Endothelial cell of umbilical vein (primary cell): ENCODE measurements at regions not wholly inside any gene's neighbourhood (a gene's known extent, or its start where the extent isn't known, plus 50 kb on each side); places are given as distances from the start of the nearest gene placed in this dataset.
A peak's percentile ranks its signal among the peaks of the same experiment; 100 is the strongest.

ENCODE experiments used
- BruUV-seq: library from RNA; stranded (reverse); fragments of 400-500 nt; replicated peaks from 2 replicates; lab custom pipeline; 2021; lab: Mats Ljungman, UMichigan
- CTCF ChIA-PET: fragments of 300-600, 350-600 bp; sonication (Branson Sonifier 250); formaldehyde crosslinking; loops from one replicate; lab custom pipeline; 2021; ENCODE audit warnings: antibody characterized with exemption, inconsistent platforms; lab: Charles Lee
- POLR2A ChIA-PET: fragments of 300-600, 350-600 bp; sonication (Branson Sonifier 250); formaldehyde crosslinking; loops from one replicate; lab custom pipeline; 2021; ENCODE audit warnings: antibody characterized with exemption, inconsistent platforms; lab: Charles Lee
- DNase-seq: peaks from one replicate; pipeline ENCODE4 v3.0.0-alpha.2; 2011; ENCODE audit warnings: low read depth, low spot score
- FAIRE-seq: peaks from 2 replicates; lab custom pipeline; 2011; peaks lifted over from hg19 to GRCh38; lab: Jason Lieb, UNC
- H2AFZ ChIP-seq: 2 replicates; pipeline ENCODE4 v1.6.0; 2012; ENCODE audit warnings: low read depth, low read length, control low read depth, inconsistent platforms
- H3K27ac ChIP-seq: 2 replicates; pipeline ENCODE4 v1.5.1; 2011; ENCODE audit warnings: low read depth, mild to moderate bottlenecking, control low read depth, low read length, moderate library complexity; ENCODE audit not compliant: insufficient read depth
- H3K27me3 ChIP-seq, 2 experiments: 2 replicates each; pipeline versions ENCODE4 v1.6.0 to v1.6.1; 2011; ENCODE audit warnings: low read length in 2 of 2, mixed read lengths in 1 of 2; ENCODE audit not compliant: control insufficient read depth in 2 of 2, insufficient read depth in 2 of 2
- H3K36me3 ChIP-seq, 2 experiments: 2 replicates in 1 of 2; 3 replicates in 1 of 2; pipeline ENCODE4 v1.5.1; 2011; ENCODE audit warnings: low read length in 2 of 2, mild to moderate bottlenecking in 1 of 2, moderate library complexity in 1 of 2; ENCODE audit not compliant: control insufficient read depth in 2 of 2, insufficient read depth in 2 of 2; ENCODE audit errors: extremely low read depth in 1 of 2
- H3K4me1 ChIP-seq: 3 replicates; pipeline ENCODE4 v1.5.1; 2011; ENCODE audit warnings: mild to moderate bottlenecking, low read length; ENCODE audit not compliant: control insufficient read depth, insufficient read depth; ENCODE audit errors: extremely low read depth
- H3K4me2 ChIP-seq: 2 replicates; pipeline ENCODE4 v1.6.1; 2011; ENCODE audit warnings: low read length, control low read depth, mixed read lengths; ENCODE audit not compliant: insufficient read depth
- H3K4me3 ChIP-seq, 3 experiments: fragments of 200-600 bp in 1 of 3; sonication (generic), shearing (Covaris generic) in 1 of 3; replicated peaks in 1 of 3; 2 replicates each; pipeline ENCODE4 v1.5.1; 2011 to 2016; ENCODE audit warnings: control low read depth in 3 of 3, low read length in 3 of 3, mild to moderate bottlenecking in 2 of 3, inconsistent platforms in 1 of 3, low read depth in 1 of 3, moderate library complexity in 1 of 3; ENCODE audit not compliant: insufficient read depth in 1 of 3
- H3K79me2 ChIP-seq: 2 replicates; pipeline ENCODE4 v1.6.0; 2012; ENCODE audit warnings: low read length, inconsistent platforms; ENCODE audit not compliant: control insufficient read depth, insufficient read depth
- H3K9ac ChIP-seq: replicated peaks from 2 replicates; pipeline ENCODE3; 2011; ENCODE audit warnings: low read length, control low read depth; ENCODE audit not compliant: insufficient read depth; ENCODE audit errors: extremely low read depth
- H3K9me1 ChIP-seq: replicated peaks from 3 replicates; pipeline ENCODE4 v1.6.0; 2011; ENCODE audit warnings: mild to moderate bottlenecking, low read length; ENCODE audit not compliant: control insufficient read depth, insufficient read depth; ENCODE audit errors: extremely low read depth
- H3K9me3 ChIP-seq: replicated peaks from 2 replicates; pipeline ENCODE4 v1.5.1; 2012; ENCODE audit warnings: low read length, inconsistent platforms; ENCODE audit not compliant: control insufficient read depth, insufficient read depth
- H4K20me1 ChIP-seq: replicated peaks from 2 replicates; pipeline ENCODE3; 2011; ENCODE audit warnings: mild to moderate bottlenecking, low read length; ENCODE audit not compliant: control insufficient read depth, insufficient read depth; ENCODE audit errors: extremely low read depth
- EZH2 ChIP-seq: IDR thresholded peaks from 2 replicates; pipeline ENCODE4 v1.6.1; 2012; ENCODE audit warnings: borderline replicate concordance, low read depth, mild to moderate bottlenecking, moderate library complexity, low read length, inconsistent platforms; ENCODE audit not compliant: severe bottlenecking
- FOS ChIP-seq: IDR thresholded peaks from 2 replicates; pipeline ENCODE4 v1.6.1; 2011; ENCODE audit warnings: mild to moderate bottlenecking, low read length, moderate library complexity, borderline replicate concordance; ENCODE audit not compliant: insufficient read depth
- GATA2 ChIP-seq: IDR thresholded peaks from 2 replicates; pipeline ENCODE4 v1.7.0; 2011; ENCODE audit warnings: low read depth, mild to moderate bottlenecking, moderate library complexity, mixed read lengths, low read length; ENCODE audit not compliant: insufficient read length, insufficient read depth
- JUN ChIP-seq: IDR thresholded peaks from 2 replicates; pipeline ENCODE4 v1.6.1; 2011; ENCODE audit warnings: borderline replicate concordance, low read depth; ENCODE audit not compliant: insufficient read length, insufficient read depth
- POLR2A ChIP-seq: IDR thresholded peaks from 2 replicates; pipeline ENCODE4 v1.6.1; 2012; ENCODE audit warnings: low read depth, mild to moderate bottlenecking, control low read depth, low read length
- POLR2AphosphoS5 ChIP-seq: IDR thresholded peaks from 2 replicates; pipeline ENCODE4 v1.6.1; 2012; ENCODE audit warnings: low read depth, mild to moderate bottlenecking, control low read depth, low read length, moderate library complexity; ENCODE audit not compliant: insufficient read depth
- dilution Hi-C: fragments of 300-500 bp; cut with MboI; formaldehyde crosslinking; loops from one replicate; pipeline ENCODE4 v1.15.0; 2019; ENCODE audit warnings: low sequenced_read_pairs; ENCODE audit not compliant: extremely low pct_ligation_motif_present
- intact Hi-C: fragments of 100-400 bp; cut with micrococcal nuclease; formaldehyde crosslinking; loops from one replicate; pipeline ENCODE4 v1.10.0; 2022
- TF ChIP-seq, protein P1 (sequence below), 2 donors: IDR thresholded peaks; 1 replicate in 1 of 2; 2 replicates in 1 of 2; pipeline ENCODE4 v1.5.1; 2011; ENCODE audit warnings: low read length in 2 of 2, mild to moderate bottlenecking in 2 of 2, moderate library complexity in 2 of 2, control low read depth in 1 of 2, inconsistent platforms in 1 of 2, low read depth in 1 of 2; ENCODE audit not compliant: insufficient read depth in 1 of 2; ENCODE audit errors: extremely low read depth in 1 of 2
- TF ChIP-seq, protein P2 (sequence below): IDR thresholded peaks from 2 replicates; pipeline ENCODE4 v1.6.1; 2011; ENCODE audit not compliant: insufficient read depth, insufficient read length

DNA sequence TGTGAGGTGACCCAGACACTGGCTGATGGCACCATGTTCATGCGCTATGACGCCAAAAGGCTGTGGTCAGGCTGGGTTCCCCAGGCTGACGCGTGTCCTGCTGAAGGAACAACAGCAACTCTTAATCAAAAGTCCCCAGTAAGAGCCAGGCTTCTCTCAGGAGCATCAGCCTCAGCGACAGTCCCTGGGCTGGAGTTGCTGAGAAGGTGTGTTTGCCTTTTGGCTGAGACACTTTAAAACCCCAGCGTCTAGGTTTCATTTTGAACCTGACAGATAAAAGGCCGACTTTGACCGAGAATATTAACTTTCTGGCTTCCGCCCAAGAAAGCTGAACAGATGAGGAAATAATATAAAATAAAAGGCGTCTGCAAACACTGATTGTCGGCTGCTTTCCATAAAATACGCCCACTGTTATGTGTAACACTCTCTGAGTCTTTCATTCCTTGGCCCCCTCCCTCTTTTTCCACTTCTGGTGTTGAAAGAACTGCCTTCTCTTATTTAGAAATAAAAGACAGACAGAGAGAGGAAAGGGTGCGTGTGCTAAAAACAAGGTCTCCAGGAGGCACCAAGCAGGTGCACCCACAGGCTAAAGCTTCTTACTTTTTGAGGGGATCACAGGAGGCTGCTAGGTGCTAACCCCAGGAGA is 373.6 kb downstream of the MID1IP1 start:
- H3K9ac ChIP-seq = no peak overlapping the region
- H3K9me1 ChIP-seq = no peaks in the 10 kb centered on the region
- intact Hi-C loops (no loop called here), dilution Hi-C loops (no loop called here)
- no TSS peak for BruUV-seq
- FAIRE-seq (no peak), DNase-seq (peak; percentile 19)
- no peak overlapping the region for H3K27ac ChIP-seq
- H4K20me1 ChIP-seq = no peaks in the 10 kb centered on the region
- ChIA-PET POLR2A (no interaction called here), CTCF (no interaction called here)
- no peak overlapping the region for H3K4me2 ChIP-seq
- no peaks in the 10 kb centered on the region for H3K27me3 ChIP-seq
- no peak overlapping the region for H3K4me3 ChIP-seq
- H2AFZ ChIP-seq = no peak overlapping the region
- TF ChIP-seq GATA2 (no peak), JUN (no peak), POLR2A (no peak), EZH2 (no peak), POLR2AphosphoS5 (no peak), FOS (no peak)
- TF ChIP-seq, protein P1, sequence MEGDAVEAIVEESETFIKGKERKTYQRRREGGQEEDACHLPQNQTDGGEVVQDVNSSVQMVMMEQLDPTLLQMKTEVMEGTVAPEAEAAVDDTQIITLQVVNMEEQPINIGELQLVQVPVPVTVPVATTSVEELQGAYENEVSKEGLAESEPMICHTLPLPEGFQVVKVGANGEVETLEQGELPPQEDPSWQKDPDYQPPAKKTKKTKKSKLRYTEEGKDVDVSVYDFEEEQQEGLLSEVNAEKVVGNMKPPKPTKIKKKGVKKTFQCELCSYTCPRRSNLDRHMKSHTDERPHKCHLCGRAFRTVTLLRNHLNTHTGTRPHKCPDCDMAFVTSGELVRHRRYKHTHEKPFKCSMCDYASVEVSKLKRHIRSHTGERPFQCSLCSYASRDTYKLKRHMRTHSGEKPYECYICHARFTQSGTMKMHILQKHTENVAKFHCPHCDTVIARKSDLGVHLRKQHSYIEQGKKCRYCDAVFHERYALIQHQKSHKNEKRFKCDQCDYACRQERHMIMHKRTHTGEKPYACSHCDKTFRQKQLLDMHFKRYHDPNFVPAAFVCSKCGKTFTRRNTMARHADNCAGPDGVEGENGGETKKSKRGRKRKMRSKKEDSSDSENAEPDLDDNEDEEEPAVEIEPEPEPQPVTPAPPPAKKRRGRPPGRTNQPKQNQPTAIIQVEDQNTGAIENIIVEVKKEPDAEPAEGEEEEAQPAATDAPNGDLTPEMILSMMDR (IDR thresholded peaks at IDR 0.05; ENCODE audit: extremely low read depth in 1 of 2, insufficient read depth in 1 of 2, low read depth in 1 of 2, low read length in 2 of 2) = no peak
- TF ChIP-seq, protein P2, sequence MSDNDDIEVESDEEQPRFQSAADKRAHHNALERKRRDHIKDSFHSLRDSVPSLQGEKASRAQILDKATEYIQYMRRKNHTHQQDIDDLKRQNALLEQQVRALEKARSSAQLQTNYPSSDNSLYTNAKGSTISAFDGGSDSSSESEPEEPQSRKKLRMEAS = no peak
- H3K36me3 ChIP-seq = no peaks in the 10 kb centered on the region
- H3K4me1 ChIP-seq = no peaks in the 10 kb centered on the region
- H3K79me2 ChIP-seq = no peaks in the 10 kb centered on the region
- H3K9me3 ChIP-seq = no peaks in the 10 kb centered on the region
